RPMI8226 (cell line): ENCODE measurements at regions not wholly inside any gene's neighbourhood (a gene's known extent, or its start where the extent isn't known, plus 50 kb on each side); places are given as distances from the start of the nearest gene placed in this dataset.
A peak's percentile ranks its signal among the peaks of the same experiment; 100 is the strongest.
"Not testable (repeated sequence)": the region's sequence is repeated elsewhere in the genome, so short reads cannot be mapped to it uniquely, and the experiment has no call there.

ENCODE experiments used
- DNase-seq: peaks from one replicate; pipeline ENCODE4 v3.0.0-alpha.2; 2015

GRCh38 chr4:9505341-9505740 is 61.1 kb downstream of the DEFB131A start:
- DNase-seq: not testable (repeated sequence)

- DNase-seq: not testable (repeated sequence)
These were observed 62.5 kb downstream of the DEFB131A start for GRCh38 chr4:9506672-9507071.

GRCh38 chr4:9512941-9513340 is 68.7 kb downstream of the DEFB131A start:
- DNase-seq: not testable (repeated sequence)

DNA sequence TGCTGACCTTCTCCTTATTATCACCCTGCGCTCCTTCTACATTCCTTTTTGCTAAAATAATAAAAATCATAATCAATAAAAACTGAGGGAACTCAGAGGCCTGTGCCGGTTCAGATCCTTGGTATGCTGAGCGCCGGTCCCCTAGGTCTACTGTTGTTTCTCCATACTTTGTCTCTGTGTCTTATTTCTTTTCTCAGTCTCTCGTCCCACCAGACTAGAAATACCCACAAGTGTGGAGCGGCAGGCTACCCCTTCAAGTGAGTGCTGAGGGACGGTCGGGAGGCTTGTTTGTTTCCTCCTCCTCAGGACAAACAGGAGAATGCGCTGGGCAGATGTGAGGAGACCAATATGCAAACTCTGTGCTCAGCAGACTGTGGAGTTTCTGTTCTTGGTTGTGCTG is 75.4 kb downstream of the DEFB131A start:
- DNase-seq: not testable (repeated sequence)

GRCh38 chr4:9522903-9523302 is 78.7 kb downstream of the DEFB131A start:
- DNase-seq: not testable (repeated sequence)

GRCh38 chr4:9524406-9524805 is 80.2 kb downstream of the DEFB131A start:
- not testable (repeated sequence) for DNase-seq

DNA sequence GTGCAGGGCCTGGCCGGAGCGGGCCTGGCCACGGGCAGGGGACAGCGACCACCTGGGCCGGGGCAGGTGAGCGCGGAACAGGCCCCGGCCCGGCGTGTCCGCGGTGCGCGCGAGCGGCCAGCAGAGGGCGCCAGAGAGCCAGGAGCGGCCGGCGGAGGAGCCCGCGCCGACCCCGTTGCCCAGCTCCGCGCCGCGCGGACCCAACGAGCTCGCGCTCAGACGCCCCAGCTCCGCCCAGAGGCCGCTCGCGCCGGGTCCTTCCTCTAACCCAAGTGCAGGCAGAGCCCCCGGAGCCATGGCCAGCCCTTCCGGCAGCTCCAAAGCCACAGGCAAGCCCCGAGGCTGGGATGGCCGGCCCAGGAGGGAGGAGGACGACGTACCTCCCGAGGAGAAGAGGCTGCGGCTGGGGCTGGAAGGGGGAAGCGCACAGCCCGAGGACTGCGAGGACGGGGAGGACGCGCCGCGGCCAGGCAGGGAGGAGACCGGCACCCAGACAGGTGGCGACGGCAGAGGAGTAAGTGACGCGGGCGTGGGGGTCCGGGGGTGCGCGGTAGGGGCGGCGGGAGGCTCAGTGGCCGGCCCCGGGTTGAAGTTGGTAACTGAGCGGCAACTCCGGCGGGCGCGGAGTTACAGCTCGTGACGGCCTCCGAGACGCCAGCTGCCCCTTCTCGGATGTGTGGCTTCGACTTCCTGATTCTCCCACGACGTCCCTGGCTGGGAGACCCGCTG is 88.1 kb downstream of the DEFB131A start:
- DNase-seq: peak; percentile 73

- DNase-seq: not testable (repeated sequence)
These were observed 88.6 kb downstream of the DEFB131A start for GRCh38 chr4:9532863-9533192.

DNA sequence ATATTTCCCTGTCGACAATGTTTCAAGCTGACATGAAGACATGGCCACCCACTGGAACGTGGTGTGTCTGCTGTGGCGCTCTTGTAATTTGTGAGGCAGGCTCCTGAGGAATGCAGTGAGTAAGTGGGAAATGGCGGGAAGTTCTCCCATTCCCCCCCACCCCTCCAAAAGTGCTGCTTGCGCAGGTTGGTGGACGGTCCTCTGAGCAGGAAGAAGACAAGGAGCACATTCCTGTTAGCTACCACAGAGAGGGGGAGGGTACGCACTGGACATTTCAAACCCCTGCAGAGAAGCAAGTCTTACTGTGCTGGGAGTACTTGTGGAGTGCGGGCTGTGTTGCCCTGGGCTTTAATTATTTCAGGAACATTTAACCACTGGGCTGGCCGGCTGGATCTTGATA is 92.9 kb downstream of the DEFB131A start:
- not testable (repeated sequence) for DNase-seq

- DNase-seq: not testable (repeated sequence)
These were observed 95.8 kb downstream of the DEFB131A start for GRCh38 chr4:9539939-9540520.

GRCh38 chr4:9541388-9541915 is 97.2 kb downstream of the DEFB131A start:
- DNase-seq: not testable (repeated sequence)

DNA sequence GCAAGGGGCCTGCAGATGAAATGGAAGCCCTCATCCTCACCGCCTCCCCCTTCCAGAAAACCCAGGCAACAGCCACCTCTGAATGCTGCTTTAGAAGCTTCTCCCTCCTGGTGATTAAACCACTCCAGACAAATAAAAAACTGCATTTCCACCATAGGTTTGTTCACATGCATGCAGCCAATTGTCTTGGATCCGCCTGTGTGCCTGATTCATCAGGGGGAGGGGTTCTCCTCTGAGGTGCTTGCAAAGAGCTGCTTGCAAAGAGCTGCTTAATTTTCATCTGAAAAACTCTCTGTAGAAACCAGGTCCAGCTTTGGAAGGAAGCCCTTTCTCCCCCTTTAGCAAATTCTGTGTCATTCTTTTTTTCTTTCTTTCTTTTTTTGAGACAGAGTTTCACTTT is 100.6 kb downstream of the DEFB131A start:
- not testable (repeated sequence) for DNase-seq

DNA sequence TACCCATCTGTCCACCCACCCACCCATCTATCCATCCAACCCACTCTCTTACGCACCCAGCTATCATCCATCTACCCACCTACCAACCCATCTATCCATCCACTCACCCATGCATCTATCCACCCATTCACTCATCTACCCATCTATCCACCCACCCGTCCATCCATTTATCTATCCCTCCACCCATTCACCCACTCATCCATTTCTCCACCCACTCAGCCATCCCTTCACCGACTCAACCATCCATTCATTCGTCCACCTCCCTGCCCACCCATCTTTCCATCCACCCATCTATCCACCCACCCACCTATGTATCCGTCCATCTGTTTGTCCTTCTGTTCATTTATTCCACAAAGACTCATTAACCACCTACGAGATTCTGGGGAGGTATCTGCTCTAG is 103.3 kb downstream of the DEFB131A start:
- DNase-seq: not testable (repeated sequence)

GRCh38 chr4:9556076-9556475 is 111.9 kb downstream of the DEFB131A start:
- not testable (repeated sequence) for DNase-seq

GRCh38 chr4:9577869-9578268 is 133.7 kb downstream of the DEFB131A start:
- peak; percentile 5 for DNase-seq

GRCh38 chr4:9582880-9583279 is 138.7 kb downstream of the DEFB131A start:
- not testable (repeated sequence) for DNase-seq

GRCh38 chr4:9592010-9592409 is 147.8 kb downstream of the DEFB131A start:
- DNase-seq: no peak

DNA sequence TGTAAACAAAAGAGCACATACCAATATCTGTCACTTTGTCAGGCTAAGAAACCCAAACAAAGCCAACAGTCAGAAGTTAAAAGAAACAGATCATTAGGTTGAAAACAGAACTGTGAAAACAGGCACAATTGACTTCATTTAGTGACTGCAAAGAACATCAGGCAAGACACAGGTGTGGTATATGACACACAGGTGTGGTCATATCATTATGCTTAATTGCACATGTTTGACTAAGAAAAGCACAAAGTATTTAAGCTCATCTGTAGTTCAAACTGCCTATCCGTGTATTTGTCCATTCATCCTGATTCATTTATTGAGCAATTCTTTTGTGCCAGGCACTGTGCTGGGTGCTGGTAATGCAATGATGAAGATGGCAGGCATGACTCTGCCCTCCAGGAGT is 150.7 kb downstream of the DEFB131A start:
- no peak for DNase-seq

DNA sequence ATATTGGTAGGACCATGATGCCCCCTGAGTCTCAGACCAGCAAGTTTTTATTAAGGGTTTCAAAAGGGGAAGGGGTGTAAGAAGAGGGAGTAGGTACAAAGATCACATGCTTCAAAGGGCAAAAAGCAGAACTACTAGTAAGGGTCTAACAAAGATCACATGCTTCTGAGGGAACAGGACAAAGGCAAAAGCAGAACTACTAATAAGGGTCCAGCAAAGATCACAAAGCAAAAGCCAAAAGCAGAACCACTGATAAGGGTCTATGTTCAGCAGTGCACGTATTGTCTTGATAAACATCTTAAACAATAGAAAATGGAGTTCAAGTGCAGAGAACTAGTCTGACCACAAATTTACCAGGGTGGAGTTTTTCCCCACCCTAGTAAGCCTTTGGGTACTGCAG is 151.3 kb downstream of the DEFB131A start:
- not testable (repeated sequence) for DNase-seq

GRCh38 chr4:9599266-9599665 is 155.1 kb downstream of the DEFB131A start:
- DNase-seq: no peak

GRCh38 chr4:9600246-9600645 is 156.0 kb downstream of the DEFB131A start:
- no peak for DNase-seq

GRCh38 chr4:9602389-9602914 is 158.2 kb downstream of the DEFB131A start:
- no peak for DNase-seq

- DNase-seq: peak; percentile 77
These were observed 160.0 kb downstream of the DEFB131A start for GRCh38 chr4:9604031-9604892.
